Neural progenitor cell (in vitro differentiated cells): ENCODE measurements at regions not wholly inside any gene's neighbourhood (a gene's known extent, or its start where the extent isn't known, plus 50 kb on each side); places are given as distances from the start of the nearest gene placed in this dataset.

Experiments used
- DNase-seq: peaks from one replicate; pipeline ENCODE4 v3.0.0-alpha.2; 2016; ENCODE audit warnings: low spot score
- H2AFZ ChIP-seq: fragments of 200-600 bp; sonication (generic); replicated peaks from 2 replicates; pipeline ENCODE4 v1.6.1; 2016; ENCODE audit warnings: antibody characterized with exemption
- H3F3A ChIP-seq: fragments of 200-600 bp; sonication (generic); 2 replicates; pipeline ENCODE4 v1.6.1; 2016; ENCODE audit warnings: antibody characterized with exemption, low read depth
- H3K27ac ChIP-seq: fragments of 200-600 bp; sonication (generic); 2 replicates; pipeline ENCODE4 v1.5.1; 2016; ENCODE audit warnings: mild to moderate bottlenecking
- H3K27me3 ChIP-seq: fragments of 200-600 bp; sonication (generic); 2 replicates; pipeline ENCODE4 v1.6.1; 2016; ENCODE audit warnings: mild to moderate bottlenecking, moderate library complexity
- H3K36me3 ChIP-seq: fragments of 200-600 bp; sonication (generic); 2 replicates; pipeline ENCODE4 v1.5.1; 2016
- H3K4me1 ChIP-seq: fragments of 200-600 bp; sonication (generic); 2 replicates; pipeline ENCODE4 v1.6.1; 2016; ENCODE audit warnings: mixed run types
- H3K4me2 ChIP-seq: fragments of 200-600 bp; sonication (generic); 2 replicates; pipeline ENCODE4 v1.6.1; 2016
- H3K4me3 ChIP-seq: fragments of 200-600 bp; sonication (generic); 2 replicates; pipeline ENCODE4 v1.5.1; 2016
- H3K79me2 ChIP-seq: fragments of 200-600 bp; sonication (generic); 2 replicates; pipeline ENCODE4 v1.6.1; 2016; ENCODE audit warnings: low read depth
- H3K9ac ChIP-seq: fragments of 200-600 bp; sonication (generic); 2 replicates; pipeline ENCODE4 v1.6.1; 2016
- H3K9me3 ChIP-seq: fragments of 200-600 bp; sonication (generic); 2 replicates; pipeline ENCODE4 v1.5.1; 2016; ENCODE audit warnings: low read depth
- H4K20me1 ChIP-seq: fragments of 200-600 bp; sonication (generic); 2 replicates; pipeline ENCODE4 v1.6.1; 2016; ENCODE audit warnings: low read depth
- H3K27ac Mint-ChIP-seq: 3 replicates; pipeline ENCODE4 v1.8.0; 2021; ENCODE audit warnings: mixed read lengths
- H3K27me3 Mint-ChIP-seq: 2 replicates; pipeline ENCODE4 v1.8.0; 2022; ENCODE audit warnings: low read depth, mild to moderate bottlenecking, inconsistent platforms, moderate library complexity, mixed read lengths; ENCODE audit not compliant: insufficient read depth
- H3K36me3 Mint-ChIP-seq: 3 replicates; pipeline ENCODE4 v1.8.0; 2021; ENCODE audit warnings: mixed read lengths
- H3K4me1 Mint-ChIP-seq: 3 replicates; pipeline ENCODE4 v1.8.0; 2021; ENCODE audit warnings: mixed read lengths
- H3K4me3 Mint-ChIP-seq: 3 replicates; pipeline ENCODE4 v1.8.0; 2021; ENCODE audit warnings: mild to moderate bottlenecking, moderate library complexity, mixed read lengths
- H3K9me3 Mint-ChIP-seq: 3 replicates; pipeline ENCODE4 v1.8.0; 2020; ENCODE audit warnings: mixed read lengths
- EZH2 ChIP-seq: fragments of 200-600 bp; sonication (generic); IDR thresholded peaks from 2 replicates; pipeline ENCODE4 v1.6.1; 2017; ENCODE audit warnings: antibody characterized with exemption, mild to moderate bottlenecking, moderate library complexity
- EZH2phosphoT487 ChIP-seq: fragments of 200-600 bp; sonication (generic); IDR thresholded peaks from 2 replicates; pipeline ENCODE4 v1.6.1; 2017; ENCODE audit warnings: antibody characterized with exemption
- TF ChIP-seq, protein P1 (sequence below): fragments of 200-600 bp; sonication (generic); IDR thresholded peaks from 2 replicates; pipeline ENCODE4 v1.5.1; 2017; ENCODE audit warnings: antibody characterized with exemption, mild to moderate bottlenecking

- H3K4me3 ChIP-seq, result no peak overlapping the region
- no peaks in the 10 kb centered on the region for H3K4me1 ChIP-seq
- H3F3A ChIP-seq, result no peaks in the 10 kb centered on the region
- no peaks in the 10 kb centered on the region for H3K36me3 Mint-ChIP-seq
- H3K27me3 Mint-ChIP-seq, result no peaks in the 10 kb centered on the region
- no peaks in the 10 kb centered on the region for H3K36me3 ChIP-seq
- no peak overlapping the region for H3K9ac ChIP-seq
- H4K20me1 ChIP-seq, result no peaks in the 10 kb centered on the region
- TF ChIP-seq EZH2 (no peak), EZH2phosphoT487 (no peak)
- TF ChIP-seq, protein P1, sequence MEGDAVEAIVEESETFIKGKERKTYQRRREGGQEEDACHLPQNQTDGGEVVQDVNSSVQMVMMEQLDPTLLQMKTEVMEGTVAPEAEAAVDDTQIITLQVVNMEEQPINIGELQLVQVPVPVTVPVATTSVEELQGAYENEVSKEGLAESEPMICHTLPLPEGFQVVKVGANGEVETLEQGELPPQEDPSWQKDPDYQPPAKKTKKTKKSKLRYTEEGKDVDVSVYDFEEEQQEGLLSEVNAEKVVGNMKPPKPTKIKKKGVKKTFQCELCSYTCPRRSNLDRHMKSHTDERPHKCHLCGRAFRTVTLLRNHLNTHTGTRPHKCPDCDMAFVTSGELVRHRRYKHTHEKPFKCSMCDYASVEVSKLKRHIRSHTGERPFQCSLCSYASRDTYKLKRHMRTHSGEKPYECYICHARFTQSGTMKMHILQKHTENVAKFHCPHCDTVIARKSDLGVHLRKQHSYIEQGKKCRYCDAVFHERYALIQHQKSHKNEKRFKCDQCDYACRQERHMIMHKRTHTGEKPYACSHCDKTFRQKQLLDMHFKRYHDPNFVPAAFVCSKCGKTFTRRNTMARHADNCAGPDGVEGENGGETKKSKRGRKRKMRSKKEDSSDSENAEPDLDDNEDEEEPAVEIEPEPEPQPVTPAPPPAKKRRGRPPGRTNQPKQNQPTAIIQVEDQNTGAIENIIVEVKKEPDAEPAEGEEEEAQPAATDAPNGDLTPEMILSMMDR, result no peak
- H3K9me3 ChIP-seq, result no peaks in the 10 kb centered on the region
- H3K27ac Mint-ChIP-seq, result no peak overlapping the region
- no peak overlapping the region for H3K4me3 Mint-ChIP-seq
- H3K79me2 ChIP-seq, result no peaks in the 10 kb centered on the region
- H3K4me2 ChIP-seq, result no peak overlapping the region
- no peak overlapping the region for H3K27ac ChIP-seq
- no peak for DNase-seq
- no peaks in the 10 kb centered on the region for H3K4me1 Mint-ChIP-seq
- H3K27me3 ChIP-seq, result no peaks in the 10 kb centered on the region
- H3K9me3 Mint-ChIP-seq, result peaks cover 2% of the 10 kb centered on the region
- no peak overlapping the region for H2AFZ ChIP-seq
Observed at GRCh38 chr6:71206089-71206488, 82.5 kb upstream of the OGFRL1 start.

DNA sequence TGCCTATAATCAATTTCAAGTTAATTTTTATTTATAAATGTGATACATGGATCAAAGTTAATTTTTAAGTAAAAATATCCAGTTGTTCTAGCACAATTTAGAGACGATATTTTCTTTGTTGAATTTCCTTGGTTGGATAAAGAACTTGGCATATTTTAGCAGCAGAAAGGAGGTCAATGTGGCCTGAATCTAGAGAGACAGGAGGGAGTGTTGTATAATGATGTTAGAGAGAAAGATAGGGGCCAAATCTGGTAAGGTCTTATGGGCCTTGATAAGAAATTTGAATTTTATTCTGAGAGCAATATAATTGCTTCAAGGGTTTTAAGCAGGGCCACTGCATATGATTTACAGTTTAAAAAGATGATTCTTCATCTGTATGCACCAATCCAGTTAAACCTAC lies 79.4 kb upstream of the OGFRL1 start:
- no peak overlapping the region for H3K27ac Mint-ChIP-seq
- Histone ChIP-seq H2AFZ (no peak overlapping the region), H3K4me2 (no peak overlapping the region), H3K27ac (no peak overlapping the region), H3K27me3 (no peaks in the 10 kb centered on the region), H3K79me2 (no peaks in the 10 kb centered on the region), H3K4me3 (no peak overlapping the region), H3F3A (no peaks in the 10 kb centered on the region), H3K36me3 (no peaks in the 10 kb centered on the region), H3K9me3 (no peaks in the 10 kb centered on the region), H3K4me1 (no peaks in the 10 kb centered on the region), H4K20me1 (no peaks in the 10 kb centered on the region), H3K9ac (no peak overlapping the region)
- no peaks in the 10 kb centered on the region for H3K9me3 Mint-ChIP-seq
- no peaks in the 10 kb centered on the region for H3K36me3 Mint-ChIP-seq
- H3K4me1 Mint-ChIP-seq, result no peaks in the 10 kb centered on the region
- H3K4me3 Mint-ChIP-seq, result no peak overlapping the region
- no peak for DNase-seq
- TF ChIP-seq, protein P1, result no peak
- TF ChIP-seq EZH2phosphoT487 (no peak), EZH2 (no peak)
- H3K27me3 Mint-ChIP-seq, result no peaks in the 10 kb centered on the region

GRCh38 chr6:71209626-71210025 lies 79.0 kb upstream of the OGFRL1 start:
- H3K4me3 Mint-ChIP-seq, result no peak overlapping the region
- H4K20me1 ChIP-seq, result no peaks in the 10 kb centered on the region
- no peak for TF ChIP-seq EZH2
- TF ChIP-seq, protein P1, result no peak

DNA sequence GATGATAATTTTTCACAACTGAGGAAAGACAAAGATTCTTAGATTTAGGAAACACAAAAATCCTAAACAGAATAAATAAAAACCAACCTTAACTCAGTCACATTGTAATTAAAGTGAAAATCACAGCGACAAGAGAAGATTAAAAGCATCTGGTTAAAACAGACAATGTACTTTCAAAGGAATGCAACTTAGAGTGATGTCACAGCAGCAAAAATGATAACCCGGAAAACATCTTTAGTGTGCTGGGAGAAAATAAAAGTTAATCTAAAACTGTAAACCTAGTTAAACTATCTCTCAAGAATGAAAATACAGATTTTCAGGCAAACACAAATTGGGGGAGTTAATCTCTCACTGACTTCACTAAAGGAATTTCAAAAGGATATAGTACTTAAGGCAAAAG lies 76.8 kb upstream of the OGFRL1 start:
- H3K4me1 Mint-ChIP-seq, result no peaks in the 10 kb centered on the region

More at GRCh38 chr6:71209626-71210025, 79.0 kb upstream of the OGFRL1 start:
- no peaks in the 10 kb centered on the region for H3F3A ChIP-seq
- no peak for DNase-seq
- H3K4me1 ChIP-seq, result no peaks in the 10 kb centered on the region
- H3K4me3 ChIP-seq, result no peak overlapping the region
- Mint-ChIP-seq H3K4me1 (no peaks in the 10 kb centered on the region), H3K9me3 (no peaks in the 10 kb centered on the region), H3K27ac (no peak overlapping the region), H3K36me3 (no peaks in the 10 kb centered on the region), H3K27me3 (no peaks in the 10 kb centered on the region)
- no peak overlapping the region for H3K4me2 ChIP-seq
- no peak overlapping the region for H3K9ac ChIP-seq
- no peak overlapping the region for H3K27ac ChIP-seq
- no peak overlapping the region for H2AFZ ChIP-seq
- H3K79me2 ChIP-seq, result no peaks in the 10 kb centered on the region
- no peaks in the 10 kb centered on the region for H3K36me3 ChIP-seq
- H3K27me3 ChIP-seq, result no peaks in the 10 kb centered on the region
- no peaks in the 10 kb centered on the region for H3K9me3 ChIP-seq

More for the DNA sequence above, 76.8 kb upstream of the OGFRL1 start:
- Mint-ChIP-seq H3K36me3 (no peaks in the 10 kb centered on the region), H3K9me3 (no peaks in the 10 kb centered on the region), H3K27me3 (no peaks in the 10 kb centered on the region), H3K27ac (no peak overlapping the region), H3K4me3 (no peak overlapping the region)
- no peak for TF ChIP-seq EZH2phosphoT487
- TF ChIP-seq, protein P1, result no peak
- no peak for TF ChIP-seq EZH2
- Histone ChIP-seq H3K9me3 (no peaks in the 10 kb centered on the region), H3K79me2 (no peaks in the 10 kb centered on the region), H3K4me3 (no peak overlapping the region), H3K9ac (no peak overlapping the region), H3K36me3 (no peaks in the 10 kb centered on the region), H3F3A (no peaks in the 10 kb centered on the region), H3K4me1 (no peaks in the 10 kb centered on the region), H4K20me1 (no peaks in the 10 kb centered on the region), H3K27ac (no peak overlapping the region), H3K27me3 (no peaks in the 10 kb centered on the region), H2AFZ (no peak overlapping the region), H3K4me2 (no peak overlapping the region)
- no peak for DNase-seq
